HG02938 (cell line): ENCODE measurements at regions not wholly inside any gene's neighbourhood (a gene's known extent, or its start where the extent isn't known, plus 50 kb on each side); places are given as distances from the start of the nearest gene placed in this dataset.
"Not testable (repeated sequence)": the region's sequence is repeated elsewhere in the genome, so short reads cannot be mapped to it uniquely, and the experiment has no call there.

ENCODE experiments used
- ATAC-seq: cut with Tn5 transposase; IDR thresholded peaks from one replicate; pipeline ENCODE4 v1.9.1; 2021; ENCODE audit warnings: mild to moderate bottlenecking, moderate library complexity; ENCODE audit not compliant: unreplicated experiment

DNA sequence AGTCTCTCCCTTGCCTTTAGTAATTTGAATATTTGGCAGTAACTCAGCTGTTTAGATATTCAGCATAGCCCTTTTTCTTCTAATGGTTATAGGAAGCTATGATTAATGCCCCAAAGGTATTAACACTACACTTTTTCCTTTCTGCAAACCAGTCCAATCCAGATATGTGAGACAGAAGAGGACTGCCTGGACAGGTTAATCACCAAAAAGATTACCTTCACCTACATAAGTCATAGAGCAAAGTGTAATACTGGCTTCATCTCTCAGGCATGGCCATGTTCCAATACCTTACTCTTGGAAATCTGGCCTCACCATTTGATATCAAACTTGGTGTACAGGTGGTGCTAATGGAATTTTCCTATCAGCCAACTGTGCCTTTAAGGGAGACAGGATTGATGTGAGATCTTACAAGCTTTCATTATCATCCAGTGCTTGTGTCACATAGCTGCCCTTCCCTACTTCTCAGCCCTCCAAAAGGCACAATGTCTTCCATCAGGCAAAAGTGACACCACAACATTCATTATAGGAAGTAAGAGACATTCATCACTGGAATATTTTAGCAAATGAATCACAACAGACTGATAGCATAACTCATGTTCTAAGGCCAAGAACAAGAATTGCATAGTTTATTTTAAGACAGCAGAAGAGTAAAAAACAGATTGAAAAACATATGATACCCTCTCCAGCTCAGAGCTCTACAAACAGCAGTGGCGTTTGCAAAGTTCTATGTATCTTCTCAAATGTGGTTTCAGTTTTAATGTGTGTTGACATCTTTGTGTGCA, 91.2 kb upstream of the PAM start:
- ATAC-seq, result no peak

DNA sequence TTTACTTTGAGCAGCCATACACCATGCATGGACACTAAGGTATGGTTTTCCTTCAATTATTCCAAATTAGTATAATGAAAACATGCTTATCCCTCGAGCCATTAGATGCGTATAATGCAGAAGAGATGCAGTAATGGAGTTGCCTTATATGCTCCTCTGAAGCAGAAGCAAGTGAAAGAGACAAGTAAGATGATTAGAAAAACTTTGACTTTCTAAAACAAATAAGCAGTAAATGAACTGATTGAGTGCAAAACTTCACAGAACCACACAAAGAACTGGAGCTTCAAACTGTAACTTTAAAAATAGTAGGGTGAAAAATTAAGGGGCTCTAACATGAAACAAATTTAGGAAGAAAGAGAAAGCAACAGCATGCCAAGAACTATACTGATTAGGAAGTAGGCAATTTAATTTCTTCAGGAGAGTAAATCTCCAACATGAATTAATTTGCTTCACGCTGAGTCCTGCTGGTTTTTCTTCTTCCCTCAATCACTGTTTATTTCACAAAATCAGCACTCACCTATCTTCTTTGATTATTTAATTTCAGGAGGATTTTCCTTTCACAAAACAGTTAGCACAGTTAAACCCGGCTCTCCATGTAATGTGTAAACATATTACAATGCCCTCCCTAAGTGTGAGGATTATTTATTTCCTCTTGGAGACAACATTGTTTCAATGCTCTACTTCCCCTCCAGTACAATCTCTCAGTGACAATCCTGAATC, 90.3 kb upstream of the PAM start:
- ATAC-seq, result no peak

DNA sequence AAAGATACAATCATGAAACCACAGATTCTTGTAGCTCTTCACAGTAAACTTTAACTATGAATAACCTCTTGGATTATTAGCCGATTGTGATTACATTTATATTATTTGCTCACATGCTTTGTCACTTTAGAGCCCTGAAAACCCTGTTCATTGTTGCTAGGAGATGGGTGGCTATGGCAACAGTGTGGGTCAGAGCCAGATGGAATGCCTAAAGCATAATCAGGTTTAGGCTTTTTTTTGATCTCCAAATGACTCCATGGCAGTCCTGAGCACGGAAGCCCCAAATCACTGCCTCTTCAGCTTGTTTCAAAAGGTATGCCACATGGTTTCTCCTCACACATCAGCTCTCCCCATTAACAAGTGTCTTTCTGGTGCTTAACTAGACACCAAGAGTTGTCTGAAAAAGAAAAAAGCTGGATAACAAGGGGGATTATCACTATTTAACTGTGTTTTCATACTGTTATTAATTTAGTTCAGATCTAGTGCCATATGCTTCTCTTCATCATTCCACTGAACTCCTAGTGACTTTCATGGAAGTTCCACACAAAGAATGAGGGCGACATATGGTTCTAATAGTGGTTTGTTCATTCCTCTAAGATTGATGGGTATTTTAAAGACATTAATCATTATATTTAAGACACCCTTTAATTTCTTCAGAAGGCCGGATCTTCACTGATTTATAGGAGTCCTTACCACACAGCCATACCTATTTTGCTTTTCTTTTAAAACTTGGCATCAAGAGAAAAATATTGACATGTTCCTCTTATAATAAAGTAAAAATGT, 88.8 kb upstream of the PAM start:
- no peak for ATAC-seq

DNA sequence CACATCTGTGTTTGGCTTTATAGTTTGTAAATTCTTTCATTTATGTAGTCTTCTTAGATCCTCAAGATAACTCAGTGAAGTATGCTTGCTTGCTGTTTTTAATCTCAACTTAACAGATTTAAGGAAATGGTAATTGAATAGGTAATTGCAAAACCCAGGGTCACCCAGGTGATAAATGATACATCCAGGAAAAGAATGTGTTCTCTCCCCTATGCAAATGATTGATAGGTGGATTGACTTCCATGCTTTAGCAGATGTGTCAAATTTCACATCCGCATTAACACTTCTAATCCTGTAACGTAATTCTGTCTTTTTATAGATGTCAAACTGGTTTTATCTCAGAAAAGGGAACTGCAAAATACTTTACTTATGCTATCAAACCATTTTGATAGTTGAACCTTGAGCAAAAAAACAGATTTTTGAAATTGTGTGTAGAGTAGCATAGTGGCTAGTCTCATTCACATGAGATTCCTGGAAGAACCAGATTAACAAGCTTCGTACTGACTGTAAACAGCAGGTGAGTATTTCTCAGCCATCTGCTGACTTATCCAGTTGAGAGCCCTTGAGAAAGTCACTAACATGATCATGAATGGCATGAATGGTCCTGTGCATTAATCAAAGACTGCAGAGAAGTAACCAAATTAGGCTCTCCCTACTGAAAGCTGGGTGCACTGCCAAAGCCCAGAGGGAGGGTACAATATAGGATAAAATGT, 86.7 kb upstream of the PAM start:
- no peak for ATAC-seq

DNA sequence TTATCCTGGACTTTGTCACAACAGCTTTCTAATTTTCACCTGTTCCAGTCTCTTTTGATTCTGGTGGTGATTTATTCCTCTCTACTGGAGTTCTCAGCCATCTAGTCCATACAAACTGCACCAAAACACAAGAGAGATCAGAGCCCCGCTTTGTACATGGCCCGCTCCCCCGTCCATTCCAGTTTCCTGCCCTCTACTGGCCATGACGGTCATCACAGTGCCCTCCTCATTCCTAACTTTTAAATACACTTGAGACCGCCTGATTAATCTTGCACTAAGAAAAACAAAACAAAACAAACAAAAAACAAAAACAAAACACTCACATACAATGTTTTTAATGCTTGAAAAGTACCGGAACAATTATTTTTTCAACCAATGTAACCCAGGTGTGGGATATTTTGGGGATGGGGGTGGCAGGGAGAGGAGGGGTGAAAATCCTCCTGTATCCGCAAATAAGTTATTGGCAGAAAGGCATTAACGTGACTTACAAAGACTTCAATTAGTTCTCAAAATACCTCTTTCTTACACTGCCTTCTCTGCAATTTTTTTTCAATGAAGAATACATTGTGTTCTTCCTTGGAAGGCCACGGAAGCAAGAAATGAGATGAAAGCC, 84.8 kb upstream of the PAM start:
- ATAC-seq, result no peak

DNA sequence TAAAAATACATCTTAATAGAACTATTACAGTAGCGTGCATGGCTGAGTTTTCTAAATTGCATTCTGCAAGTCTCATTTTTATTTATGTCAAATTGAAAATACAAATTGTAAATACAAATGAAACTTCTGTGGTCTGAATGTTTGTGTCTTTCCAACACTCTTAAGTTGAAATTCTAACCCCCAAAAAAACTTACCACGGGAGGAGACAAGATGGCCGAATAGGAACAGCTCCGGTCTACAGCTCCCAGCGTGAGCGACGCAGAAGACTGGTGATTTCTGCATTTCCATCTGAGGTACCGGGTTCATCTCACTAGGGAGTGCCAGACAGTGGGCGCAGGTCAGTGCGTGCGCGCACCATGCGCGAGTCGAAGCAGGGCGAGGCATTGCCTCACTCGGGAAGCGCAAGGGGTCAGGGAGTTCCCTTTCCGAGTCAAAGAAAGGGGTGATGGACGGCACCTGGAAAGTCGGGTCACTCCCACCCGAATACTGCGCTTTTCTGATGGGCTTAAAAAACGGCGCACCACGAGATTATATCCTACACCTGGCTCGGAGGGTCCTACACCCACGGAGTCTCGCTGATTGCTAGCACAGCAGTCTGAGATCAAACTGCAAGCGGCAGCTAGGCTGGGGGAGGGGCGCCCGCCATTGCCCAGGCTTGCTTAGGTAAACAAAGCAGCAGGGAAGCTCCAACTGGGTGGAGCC, 83.9 kb upstream of the PAM start:
- ATAC-seq, result not testable (repeated sequence)

DNA sequence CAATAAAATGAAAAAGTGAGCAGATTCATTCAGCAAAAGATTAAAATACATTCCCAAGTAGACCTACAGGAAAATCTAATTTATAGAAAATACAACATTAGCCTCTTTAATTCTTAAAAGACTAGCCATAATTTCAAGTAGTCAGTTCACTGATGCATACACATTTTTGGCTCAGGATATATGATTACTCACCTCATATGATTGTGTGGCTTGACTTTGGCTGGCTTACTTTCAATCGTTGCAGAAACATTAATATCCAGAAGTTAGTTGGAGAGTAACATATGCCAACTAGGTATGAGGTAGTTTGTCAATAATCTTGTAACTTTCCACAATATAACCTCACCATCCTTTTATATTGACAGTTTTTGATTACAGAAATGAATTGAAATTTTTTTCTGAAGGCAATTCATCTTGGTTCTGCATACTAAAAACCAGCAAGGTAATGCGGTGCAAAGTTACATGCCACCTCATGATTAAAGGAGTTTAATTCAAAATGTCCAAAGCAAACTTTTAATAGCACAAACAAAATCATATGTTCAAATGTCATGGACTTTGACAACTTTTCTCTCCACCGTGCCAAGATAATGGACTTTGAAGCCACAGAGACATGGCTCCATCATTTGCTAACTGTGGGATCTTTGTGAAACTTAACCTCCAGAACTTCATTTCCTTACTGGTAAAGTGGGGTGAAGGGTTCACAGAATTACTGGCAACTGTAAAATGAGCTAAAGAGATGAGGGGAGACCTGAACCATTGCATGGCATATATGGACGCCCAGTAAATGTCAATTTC, 76.6 kb upstream of the PAM start:
- no peak for ATAC-seq

DNA sequence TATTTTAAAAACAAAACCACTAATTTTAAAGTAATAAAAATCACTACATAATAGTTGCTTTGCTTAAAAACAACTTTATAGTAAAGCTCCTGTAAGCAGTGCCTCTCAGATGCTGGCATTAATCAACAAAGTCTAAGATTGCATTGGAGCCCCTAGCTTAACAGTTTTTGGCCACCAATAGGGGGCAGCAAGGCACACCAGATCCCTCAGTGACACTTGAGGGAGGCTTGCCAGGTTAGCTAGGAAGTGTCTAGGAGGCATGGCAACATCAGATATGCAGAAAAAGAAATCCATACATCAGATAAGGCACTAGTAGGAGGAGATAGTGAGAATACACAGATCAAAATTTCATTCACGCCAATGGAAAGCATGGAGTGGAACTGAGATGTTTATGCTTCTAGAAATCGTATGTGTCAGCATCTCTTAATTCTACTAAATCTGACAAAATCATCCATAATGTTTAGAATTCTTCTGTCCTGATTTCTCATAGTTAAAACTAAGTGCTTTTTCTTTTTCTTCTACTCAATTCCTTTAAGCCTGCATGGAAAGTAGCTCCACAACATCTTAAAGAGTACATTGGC, 73.6 kb upstream of the PAM start:
- ATAC-seq, result peak; percentile 87

DNA sequence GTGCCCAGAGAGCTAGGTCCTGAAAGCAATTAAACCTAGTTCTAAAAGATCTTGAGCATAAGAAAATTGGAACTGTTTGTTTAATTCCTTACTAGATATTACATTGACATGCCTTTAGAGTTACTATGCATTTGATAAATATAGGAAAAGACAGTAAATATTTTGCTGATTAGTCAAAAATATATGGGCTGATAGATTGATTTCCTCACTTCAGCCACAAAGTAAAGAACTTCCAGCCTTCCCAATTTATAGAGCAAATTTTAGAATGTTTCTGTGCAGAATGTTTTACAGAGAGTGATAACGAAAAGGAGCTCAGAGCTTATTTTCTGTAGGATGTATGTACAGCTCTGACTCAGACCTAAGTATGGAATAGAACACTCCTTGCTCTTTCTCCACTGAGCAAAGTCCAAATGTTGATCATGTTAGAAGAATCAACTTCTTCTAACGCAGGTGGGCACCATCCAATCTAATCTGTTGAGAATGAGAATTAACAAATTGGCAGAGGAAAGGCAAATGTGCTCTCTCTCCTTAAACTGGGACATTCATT, 72.9 kb upstream of the PAM start:
- no peak for ATAC-seq

DNA sequence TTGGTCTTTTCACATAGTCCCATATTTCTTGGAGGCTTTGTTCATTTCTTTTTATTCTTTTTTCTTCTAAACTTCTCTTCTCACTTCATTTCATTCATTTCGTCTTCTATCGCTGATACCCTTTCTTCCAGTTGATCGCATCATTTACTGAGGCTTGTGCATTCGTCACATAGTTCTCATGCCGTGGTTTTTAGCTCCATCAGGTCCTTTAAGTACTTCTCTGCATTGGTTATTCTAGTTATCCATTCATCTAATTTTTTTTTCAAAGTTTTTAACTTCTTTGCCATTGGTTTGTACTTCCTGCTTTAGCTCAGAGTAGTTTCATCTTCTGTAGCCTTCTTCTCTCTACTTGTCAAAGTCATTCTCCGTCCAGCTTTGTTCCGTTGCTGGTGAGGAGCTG, 67.0 kb upstream of the PAM start:
- ATAC-seq, result not testable (repeated sequence)

DNA sequence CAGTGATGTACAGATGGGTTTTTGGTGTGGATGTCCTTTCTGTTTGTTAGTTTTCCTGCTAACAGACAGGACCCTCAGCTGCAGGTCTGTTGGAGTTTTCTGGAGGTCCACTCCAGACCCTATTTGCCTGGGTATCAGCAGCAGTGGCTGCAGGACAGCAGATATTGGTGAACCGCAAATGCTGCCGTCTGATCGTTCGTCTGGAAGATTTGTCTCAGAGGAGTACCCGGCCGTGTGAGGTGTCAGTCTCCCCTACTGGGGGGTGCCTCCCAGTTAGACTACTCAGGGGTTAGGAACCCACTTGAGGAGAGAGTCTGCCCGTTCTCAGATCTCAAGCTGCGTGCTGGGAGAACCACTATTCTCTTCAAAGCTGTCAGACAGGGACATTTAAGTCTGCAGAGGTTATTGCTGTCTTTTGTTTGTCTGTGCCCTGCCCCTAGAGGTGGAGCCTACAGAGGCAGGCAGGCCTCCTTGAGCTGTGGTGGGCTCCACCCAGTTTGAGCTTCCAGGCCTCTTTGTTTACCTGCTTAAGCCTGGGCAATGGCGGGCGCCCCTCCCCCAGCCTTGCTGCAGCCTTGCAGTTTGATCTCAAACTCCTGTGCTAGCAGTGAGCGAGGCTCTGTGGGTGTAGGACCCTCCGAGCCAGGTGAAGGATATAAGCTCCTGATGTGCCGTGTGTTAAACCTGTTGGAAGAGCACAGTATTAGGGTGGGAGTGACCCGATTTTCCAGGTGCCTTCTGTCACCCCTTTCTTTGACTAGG, 66.3 kb upstream of the PAM start:
- ATAC-seq, result not testable (repeated sequence)

DNA sequence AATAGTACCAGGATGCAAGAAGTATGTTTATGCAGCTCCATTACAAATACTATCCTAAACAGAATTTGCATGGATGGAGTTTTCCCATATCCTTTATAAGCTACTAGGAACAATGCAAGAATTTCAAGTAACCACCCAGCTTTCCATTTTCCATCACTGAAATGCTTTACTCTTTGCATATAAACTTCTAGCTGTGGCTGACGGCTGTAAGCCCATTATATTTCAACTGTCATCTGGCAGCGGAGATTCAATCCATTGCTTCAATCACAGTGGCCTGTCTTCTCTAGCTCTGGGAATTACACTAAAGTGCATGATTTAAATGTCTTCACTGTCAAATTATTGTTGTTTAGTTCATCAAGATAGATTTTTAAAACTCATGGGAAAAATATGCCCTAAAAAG, 64.2 kb upstream of the PAM start:
- ATAC-seq, result no peak

DNA sequence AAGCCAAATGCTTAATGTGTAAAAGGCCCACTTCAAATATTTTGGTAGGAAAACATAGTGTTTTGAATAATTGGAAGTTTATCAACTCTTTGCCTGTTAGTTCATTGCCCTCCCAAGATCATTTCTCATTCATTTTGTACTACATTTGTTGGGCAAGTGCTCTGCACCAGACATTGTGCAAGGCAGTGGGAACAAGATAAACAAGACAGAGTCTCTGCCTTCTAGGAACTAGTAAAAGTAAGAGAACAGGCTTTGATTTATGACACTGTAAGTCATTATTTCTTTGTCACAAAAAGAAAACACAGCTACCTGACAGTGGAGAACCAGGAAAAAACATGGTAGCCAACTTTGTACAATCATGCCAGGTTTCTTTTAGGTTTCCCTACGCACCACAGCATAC, 63.7 kb upstream of the PAM start:
- no peak for ATAC-seq

DNA sequence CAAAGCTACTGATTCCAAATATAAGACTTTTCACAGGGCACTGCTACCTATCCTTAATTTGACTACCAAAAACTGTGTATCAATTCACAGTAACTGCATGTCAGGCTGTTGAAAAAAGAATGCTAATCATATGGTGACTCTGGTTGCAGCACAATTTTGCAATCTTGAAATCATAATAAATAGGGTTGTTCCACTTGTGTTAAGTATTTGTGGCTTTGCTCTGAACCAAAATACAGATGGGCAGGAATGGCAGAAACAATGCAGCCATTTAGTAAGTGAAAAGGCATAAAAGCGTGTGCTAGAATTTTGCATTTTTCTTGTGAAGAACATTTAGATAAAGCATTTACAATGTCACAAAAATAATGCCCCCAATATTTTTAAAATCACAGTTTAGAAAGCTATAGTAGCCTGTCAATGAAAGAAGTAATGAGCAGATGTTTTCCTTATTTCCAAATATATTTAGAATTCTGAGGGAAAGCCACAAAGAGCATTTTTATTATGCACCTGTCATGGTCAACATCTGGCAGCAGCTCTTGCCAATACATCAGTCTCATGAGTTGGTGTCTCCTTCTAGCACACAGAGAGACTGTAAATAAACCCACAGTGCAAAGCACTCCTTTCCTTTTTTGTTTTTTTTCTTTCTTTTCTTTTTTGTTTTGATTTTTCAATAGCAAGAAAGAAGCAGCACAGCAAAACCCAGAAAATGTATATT, 54.8 kb upstream of the PAM start:
- no peak for ATAC-seq

DNA sequence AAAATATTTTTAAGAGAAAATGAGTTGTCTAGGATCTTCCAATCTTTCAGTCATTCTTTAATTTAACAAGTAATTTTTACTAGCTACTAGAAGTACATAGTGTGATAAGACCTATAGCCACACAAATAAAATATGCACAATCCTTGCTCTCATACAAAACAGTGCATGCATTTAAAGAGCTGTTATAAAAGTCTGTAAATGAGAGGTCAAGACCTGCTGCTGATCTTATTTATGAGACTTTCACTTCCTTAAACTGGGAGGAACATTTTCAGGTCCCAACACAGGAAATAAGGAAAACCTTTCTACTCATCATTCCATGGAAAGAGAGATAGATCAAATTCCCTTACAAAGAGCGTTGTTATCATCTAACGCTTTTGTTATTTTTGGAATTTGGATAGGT, 54.2 kb upstream of the PAM start:
- no peak for ATAC-seq

DNA sequence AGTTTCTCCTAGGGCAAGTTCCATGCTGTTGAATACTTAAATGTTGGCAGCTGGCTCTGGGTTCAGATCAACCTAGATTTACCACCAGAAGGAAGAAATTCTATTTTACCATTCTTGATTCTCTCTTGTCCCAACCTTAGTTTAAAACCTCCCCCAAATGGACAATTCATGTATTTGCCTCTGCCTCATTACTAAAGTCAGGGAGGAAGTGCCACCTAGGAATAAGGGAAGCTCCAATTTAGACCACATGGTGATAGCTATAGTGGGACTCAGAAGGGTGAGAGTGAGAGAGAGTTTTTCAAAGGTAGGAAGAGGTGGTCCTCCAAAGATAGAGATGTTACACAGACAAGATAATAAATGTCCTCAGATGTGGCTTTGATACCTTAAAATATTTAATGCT, 53.4 kb upstream of the PAM start:
- ATAC-seq, result no peak
